AG08396 (cell line): ENCODE measurements at regions not wholly inside any gene's neighbourhood (a gene's known extent, or its start where the extent isn't known, plus 50 kb on each side); places are given as distances from the start of the nearest gene placed in this dataset.

Source experiments
- DNase-seq: peaks from one replicate; pipeline ENCODE4 v3.0.0; 2012; ENCODE audit warnings: low spot score, mixed read lengths

DNA sequence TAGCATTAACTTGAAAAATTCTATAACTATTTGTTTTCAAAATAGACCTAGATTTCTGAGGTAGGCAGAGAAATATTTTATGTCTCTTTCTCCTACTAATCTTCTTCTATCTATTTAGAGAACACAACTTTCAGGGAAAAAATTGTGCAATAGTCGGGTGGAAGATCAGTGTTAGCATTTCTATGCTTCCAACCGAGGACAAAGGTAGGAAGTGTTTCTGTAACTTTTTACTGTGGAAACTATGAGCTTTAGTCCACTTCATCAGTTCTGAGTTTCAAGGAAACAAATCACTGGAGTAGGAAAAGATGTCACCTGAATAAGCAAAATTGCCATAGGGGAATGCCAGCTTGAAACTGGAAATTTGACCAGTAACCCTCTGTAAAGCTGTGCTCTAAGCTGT is 207.7 kb upstream of the CTAGE1 start:
- DNase-seq = no peak

DNA sequence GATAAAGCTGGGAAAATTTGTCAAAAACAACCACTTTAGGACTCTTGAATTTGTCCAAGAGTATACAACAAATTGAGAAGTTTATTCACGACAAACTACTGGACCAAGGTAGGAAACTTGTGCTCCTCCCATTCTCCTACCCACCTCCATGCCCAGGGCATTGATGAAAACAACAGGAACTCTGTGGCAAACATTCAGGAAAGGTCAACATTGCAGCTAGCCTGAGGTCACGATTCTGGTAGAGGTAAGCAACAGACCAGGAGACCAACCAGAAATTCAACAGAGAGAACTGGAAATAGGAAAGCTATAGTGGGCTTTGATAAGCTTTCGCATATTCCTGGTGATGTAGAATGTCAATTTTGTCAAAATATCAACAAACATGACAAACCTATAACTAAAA is 209.1 kb upstream of the CTAGE1 start:
- no peak for DNase-seq

DNA sequence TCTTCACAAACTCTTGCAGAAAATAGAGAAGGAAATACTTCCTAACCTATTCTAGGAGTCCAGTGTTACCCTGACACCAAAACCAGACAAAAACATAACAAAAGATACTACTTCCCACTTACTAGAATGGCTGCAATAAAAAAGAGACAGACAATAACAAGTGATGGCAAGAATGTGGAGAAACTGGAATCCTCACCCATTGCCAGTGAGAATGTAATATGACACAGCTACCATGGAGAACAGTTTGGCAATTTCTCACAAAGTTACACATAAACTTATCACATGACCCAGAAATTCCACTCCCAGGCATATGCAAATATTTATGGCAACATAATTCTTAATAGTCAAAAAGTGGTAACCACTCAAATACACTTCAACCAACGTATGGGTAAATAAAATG is 209.8 kb upstream of the CTAGE1 start:
- DNase-seq = no peak

DNA sequence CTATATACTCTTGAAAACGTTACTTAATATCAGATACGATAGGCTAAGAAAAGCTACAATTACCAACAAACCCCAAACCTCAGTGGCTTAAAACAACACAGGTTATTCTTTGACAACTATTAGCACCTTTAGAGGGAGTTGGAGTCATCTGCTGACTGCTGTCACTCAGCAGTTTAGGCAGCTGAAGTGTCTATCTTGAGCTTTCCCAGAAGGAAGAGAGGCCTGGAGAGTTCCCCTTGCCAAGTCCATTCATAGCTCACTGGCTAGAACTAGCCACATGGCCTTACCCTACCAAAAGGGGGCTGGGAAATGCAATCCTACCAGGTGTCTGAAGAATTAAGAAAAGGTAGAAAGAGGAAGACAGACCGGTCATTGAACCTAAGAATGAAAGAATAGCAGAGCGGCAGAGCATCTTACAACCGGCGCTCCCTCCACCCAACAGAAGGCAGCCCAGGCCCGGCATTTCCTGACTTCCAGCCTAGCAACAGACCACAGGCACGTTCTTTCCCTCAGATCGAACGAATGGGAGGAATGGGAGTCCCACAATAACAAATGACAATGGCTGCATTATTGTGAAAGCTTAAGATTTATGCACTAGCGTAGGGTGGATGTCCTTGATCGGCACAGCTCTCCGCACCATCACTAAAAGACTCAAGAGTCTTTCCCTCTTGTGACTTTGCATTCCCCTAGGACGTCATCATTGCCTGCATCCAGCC is 211.2 kb upstream of the CTAGE1 start:
- DNase-seq = no peak

DNA sequence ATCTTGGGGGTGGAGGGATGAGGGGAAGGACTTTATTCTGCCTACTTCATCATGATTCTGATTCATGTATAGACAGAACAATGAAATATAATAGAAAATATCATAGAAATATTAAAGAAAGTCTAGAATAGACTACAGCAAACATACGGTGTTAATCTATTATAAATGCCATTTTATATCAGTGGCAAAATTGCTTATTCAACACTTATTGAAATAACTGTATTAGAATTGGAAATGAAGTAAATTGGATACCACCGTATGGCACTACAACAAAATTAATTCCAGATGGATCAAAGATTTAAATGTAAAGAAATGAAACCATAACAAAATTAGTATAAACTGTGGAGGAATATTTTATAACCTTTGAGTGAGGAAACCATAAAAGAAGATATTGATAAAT is 213.3 kb upstream of the CTAGE1 start:
- DNase-seq = no peak

DNA sequence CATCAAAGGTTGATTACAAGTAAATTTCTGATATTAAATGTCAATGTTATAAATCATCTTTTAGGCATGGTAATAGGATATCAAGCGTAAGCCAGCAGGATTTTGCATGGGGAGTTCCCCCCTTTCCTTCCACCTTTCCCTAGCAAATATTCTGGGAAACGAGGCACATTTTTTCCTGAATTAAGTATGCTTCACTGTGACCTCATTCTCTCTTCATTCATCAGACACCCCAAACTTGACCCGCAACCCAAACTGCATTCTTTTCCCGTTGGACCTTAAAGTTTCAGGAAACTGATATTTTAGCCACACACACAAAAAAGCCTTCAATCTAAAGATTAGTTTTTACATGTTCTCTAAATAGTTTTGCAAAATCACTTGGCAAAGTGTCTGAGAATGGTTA is 214.5 kb upstream of the CTAGE1 start:
- no peak for DNase-seq

DNA sequence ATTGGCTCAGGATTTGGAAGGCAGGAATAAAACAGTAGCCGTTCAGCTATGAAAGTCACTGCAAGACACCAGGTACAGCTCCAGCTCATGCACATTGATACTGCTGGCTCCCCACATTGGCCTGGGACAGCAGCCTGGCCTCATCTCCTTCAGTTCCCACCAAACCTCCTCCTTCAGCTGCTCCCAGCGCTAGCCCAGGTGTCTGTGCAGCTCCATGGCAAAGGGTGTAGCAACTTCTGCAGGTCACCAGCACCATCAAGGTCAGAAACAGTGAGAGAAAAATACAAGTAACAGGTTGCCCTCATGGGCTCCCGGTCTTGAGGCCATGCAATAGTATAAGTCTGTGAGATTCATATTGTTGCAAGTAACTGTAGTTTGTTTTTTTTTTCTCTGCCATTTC is 216.7 kb upstream of the CTAGE1 start:
- no peak for DNase-seq

DNA sequence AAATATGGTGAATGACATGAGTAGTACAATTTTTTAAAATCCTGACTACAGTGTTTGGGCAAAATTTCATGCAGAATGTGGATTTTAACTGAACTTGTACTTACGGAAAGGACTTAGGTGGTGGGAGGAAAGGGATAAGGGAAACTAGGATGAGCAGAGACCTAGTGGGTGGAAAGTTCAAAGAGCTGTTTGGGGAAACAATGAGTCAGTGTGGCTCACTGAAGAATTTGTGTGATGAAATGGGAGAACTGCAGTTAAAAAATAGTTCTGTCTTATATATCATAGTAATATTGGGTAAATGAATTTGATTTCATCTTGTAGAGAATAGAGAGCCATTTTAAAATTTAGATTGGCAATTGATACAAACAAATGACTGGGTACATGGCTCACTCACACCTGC is 220.1 kb upstream of the CTAGE1 start:
- peak; percentile 24 for DNase-seq

DNA sequence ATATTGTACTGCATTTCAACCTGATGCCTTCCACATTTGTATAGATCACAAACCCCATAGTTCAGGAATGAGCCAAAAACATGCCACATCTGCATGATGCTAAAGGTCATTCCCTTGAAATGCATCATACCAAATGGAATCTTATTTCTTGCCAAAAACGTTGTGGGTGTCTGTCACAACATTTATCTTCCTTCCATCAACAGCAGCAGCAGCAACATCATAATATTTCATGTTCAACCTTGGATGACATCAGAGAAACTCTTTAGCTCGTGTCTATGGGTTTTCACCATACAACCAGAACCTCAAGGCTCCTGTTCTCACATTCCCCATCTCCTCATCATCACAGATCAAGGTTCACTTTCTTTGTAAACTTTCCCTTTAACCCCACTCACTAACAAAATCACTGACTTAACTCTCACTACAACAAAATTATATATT is 221.3 kb upstream of the CTAGE1 start:
- peak; percentile 23 for DNase-seq

DNA sequence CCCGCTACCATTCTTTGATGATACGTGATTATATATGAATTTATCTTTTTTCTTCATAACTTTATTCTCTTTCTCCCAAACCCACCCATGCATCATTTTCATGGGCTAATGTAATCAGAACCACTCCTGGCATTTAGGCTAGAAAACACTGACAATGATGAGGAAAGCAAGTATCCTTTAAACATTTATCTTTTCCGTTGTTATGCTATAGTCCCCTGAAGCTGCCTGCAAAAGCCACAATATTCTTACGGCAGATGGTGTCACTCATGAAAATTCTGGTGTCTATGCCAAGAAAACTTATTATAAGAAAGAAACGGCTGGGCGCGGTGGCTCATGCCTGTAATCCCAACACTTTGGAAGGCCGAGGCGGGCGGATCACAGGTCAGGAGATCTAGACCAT is 221.8 kb upstream of the CTAGE1 start:
- DNase-seq = no peak

DNA sequence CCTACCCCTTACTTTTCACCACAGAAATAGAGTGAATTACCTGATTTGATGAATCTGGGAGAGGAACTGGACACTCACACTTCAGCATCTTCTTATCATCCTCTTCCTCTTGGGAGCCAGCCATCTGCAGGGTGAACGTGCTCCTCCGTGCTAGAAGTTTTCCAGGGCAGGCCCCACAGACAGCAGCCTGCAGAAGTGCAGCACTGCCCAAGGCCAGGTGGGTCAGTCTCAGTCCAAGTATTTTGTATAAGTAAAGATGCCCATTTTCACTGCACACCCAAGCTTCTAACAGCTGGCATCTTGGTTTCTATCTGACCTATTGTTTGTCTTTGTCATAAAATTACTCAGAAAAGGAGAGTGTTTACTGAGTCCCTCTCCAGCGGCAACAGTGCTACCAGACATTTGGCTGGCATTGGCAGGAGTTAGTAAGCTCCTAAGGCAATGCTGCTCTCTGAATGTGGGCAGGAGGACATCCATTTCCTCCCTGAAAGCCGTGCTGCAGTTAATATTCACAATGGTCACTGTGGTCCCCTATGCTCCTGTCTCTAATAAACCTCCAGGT is 222.6 kb upstream of the CTAGE1 start:
- DNase-seq = no peak

DNA sequence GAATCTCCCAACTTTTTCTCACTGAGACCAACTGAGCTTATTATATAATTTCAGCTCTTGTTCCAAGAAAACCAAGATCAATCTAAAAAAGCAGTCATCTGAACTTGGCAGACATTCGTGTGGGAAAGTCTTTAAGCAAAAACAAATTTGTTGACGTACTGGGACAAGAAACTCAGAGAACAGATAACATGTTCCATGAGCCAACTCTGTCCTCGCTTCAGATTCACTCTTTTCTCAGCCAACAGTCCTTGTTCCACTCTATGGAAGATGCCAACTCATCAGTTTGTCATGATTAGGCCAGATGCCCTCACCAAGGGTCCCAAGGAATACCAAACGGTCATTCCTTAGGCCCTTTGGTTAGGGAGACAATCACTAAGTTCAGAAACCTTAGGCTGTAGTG is 224.2 kb upstream of the CTAGE1 start:
- DNase-seq = no peak

DNA sequence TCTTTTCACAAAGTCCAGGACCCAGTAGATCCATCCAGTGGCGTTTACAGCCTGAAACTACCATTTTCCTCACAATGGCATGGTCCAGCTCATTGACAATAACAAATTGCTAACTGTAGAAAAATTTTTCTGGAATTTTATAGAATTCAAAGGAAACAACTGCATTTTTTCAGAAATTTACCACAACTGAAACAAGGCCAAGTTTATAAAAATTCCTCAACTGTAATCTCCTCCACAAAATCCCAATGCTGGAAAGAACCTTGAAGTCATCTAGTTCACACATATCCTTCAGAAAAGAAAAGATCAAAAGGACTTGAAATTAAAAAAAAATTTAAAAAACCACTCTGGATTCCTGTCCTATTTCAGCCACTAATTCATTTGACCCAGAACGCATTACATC is 226.0 kb upstream of the CTAGE1 start:
- DNase-seq = no peak

DNA sequence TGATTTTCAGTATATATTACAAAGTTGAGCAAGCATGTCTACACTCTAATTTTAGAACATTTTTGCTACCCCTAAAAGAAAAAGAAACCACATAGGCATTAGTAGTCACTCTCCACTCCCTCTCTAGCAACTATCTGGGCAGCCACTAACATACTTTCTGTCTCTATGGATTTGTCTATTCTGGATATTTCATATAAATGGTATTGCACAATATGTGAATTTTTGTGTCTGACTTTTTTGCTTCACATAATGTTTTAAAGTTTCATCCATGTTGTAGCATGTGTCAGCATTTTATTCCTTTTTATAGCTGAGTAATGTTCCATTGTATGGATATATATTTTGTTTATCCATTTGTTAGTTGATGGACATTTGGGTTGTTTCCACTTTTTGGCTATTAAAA is 232.5 kb upstream of the CTAGE1 start:
- DNase-seq = no peak

DNA sequence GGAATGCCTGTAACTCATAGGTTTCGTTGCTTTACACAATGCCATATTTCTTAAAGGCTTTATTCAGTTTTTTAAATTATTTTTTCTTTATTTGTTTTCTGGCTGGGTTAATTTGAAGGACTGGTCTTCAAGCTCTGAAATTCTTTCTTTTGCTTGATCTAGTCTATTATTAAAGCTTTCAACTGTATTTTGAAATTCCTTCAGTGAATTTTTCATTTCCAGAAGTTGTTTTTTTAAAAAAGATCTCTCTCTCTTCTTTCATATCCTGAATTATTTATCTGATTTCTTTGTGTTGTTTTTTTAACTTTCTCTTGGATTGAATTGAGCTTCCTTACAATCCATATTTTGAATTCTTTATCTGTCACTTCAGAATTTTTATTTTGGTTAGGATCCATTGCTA is 239.9 kb upstream of the CTAGE1 start:
- DNase-seq = no peak

DNA sequence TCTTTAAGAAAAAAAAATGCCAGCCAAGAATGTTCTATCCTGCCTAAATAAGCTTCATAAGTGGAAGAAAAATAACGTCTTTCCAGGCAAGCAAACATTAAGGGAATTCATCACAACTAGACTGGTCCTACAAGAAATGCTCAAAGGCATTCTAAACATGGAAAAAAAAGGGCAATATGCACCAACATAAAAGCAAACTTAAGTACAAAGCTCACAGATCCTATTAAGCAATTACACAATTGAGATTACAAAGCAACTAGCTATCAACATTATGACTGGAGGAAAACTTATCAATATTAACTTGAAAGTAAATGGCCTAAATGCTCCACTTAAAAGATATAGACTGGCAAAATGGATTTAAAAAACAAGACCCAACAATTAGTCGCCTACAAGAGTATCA is 240.6 kb upstream of the CTAGE1 start:
- no peak for DNase-seq

DNA sequence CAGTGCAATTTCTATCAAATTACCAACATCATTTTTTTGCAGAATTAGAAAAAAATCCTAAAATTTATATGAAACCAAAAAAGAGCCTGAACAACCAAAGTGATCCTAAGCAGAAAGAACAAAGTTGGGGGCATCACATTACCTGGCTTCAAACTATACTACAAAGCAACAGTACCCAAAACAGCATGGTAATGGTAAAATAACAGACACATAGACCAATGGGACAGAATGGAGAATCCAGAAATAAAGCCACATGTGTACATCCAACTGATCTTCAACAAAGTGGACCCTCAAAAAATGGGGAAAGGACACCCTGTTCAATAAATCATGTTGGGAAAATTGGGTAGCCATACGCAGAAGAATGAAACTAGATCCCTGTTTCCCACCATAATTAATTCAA is 245.7 kb upstream of the CTAGE1 start:
- DNase-seq = no peak

DNA sequence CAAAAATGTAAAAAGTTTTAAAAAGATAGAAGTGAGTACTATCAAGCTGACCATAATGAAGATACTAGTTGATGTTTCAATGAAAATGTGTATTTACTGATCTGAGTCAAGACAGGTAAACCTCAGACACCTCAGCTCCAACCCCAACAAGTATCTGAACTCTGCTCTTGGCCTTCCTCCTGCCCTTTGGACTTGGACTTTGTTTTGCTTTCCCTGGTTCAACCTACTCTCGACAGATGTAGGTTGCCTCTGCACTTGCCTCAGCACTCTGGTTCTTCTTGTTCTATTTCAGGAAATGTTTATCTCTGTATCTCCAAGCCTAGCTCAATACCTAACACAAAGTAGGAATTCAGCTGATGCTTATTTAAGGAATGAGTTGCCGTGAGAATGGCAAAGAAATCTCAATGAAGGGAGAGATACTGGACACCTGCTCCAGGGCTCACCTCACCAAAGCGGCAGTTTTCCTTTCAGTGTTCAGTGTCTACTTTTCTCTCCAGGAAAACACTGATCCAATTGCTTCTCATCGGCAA is 248.8 kb upstream of the CTAGE1 start:
- no peak for DNase-seq

DNA sequence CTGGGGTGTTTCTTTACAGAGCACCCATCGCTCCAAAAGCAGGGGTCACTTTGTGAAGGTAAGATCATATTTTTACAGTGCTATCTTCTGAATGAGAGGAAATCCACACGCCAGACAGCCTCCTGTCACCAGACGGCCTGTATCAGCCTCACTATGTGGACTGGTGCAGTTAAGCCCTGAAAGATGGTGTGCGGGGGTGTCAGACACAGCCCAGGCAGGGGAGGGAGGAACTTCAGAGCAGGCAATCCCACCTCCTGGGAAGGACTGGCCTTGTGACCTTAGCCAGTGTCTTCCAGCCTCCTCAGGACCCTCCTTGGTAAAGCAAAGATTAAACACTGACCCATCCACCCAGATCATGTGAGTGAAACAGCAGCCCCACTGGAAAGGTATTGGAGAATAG is 249.4 kb upstream of the CTAGE1 start:
- DNase-seq = no peak

DNA sequence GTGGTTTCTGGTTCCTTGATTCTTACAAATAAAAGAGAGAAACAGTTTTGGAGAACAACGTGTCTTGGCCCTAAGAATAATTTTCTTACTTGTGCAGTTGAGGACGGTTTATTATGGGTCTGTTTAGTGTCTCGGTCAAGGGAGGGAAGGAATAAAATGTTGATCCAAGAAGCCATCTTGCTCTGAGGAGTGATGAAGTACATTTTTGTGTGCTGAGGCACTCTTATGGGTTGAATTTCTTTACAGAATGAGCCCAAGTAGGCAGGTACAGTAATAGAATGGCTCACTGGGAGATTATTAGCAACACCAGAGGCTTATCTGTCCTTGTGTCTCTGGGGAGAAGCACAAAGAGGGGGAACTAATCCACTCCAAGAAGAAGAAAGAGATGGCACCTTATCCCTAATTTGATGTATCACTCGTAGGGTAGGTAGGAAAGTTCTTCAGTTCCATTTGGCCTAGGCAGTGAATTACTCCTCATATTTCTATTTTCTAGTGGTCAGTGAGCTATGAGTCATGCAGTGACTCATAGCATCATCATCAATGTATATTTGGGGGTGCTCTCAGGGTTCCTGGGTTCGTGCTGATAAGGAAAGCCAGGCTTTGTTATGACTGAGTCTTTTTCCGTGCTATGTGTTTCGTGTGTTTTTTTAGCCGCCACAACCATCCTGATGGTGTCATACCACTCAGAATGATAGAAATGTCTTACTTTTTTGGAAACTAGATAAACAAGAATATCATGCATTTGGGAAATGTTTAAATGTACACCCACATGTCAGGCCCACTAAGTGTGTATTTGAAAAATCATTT is 250.1 kb upstream of the CTAGE1 start:
- DNase-seq = peak; percentile 61

DNA sequence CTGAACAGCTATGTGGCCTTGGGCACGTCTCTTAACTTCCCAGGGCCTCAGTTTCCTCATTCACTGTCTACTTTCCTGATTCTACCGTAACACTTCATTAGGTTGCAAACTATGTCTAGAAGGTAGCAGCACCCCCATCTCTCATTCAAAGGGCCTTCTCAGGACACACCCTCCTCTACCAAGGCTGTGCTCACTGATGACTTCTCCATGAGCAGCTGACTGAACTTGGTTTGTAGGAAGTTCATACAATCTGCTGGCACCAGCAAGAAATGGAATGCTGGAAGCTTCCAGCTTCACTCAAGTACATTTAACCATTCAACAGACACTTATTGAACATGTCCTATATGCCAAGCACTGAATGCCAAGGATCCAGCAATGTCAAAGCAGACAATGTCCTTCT is 250.8 kb upstream of the CTAGE1 start:
- no peak for DNase-seq

DNA sequence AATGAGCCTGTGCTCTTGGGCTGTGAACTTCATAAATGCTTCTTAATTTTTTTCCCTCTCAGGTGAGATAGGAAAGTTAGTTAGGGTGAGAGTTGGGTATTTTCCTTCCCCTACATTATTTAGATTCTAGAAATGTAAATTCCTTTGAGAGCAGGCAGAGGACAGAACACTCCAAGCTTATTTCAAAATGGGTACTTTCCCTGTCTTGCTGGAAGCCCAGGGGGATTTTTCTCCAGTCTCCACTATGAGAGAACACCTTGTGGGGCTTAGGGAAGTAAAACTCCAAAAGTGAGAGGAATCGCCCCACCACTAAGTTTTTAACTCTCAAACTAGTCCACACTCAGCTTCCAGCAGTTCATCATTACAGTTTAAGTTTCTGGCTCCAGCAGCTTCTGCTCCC is 253.2 kb upstream of the CTAGE1 start:
- no peak for DNase-seq

DNA sequence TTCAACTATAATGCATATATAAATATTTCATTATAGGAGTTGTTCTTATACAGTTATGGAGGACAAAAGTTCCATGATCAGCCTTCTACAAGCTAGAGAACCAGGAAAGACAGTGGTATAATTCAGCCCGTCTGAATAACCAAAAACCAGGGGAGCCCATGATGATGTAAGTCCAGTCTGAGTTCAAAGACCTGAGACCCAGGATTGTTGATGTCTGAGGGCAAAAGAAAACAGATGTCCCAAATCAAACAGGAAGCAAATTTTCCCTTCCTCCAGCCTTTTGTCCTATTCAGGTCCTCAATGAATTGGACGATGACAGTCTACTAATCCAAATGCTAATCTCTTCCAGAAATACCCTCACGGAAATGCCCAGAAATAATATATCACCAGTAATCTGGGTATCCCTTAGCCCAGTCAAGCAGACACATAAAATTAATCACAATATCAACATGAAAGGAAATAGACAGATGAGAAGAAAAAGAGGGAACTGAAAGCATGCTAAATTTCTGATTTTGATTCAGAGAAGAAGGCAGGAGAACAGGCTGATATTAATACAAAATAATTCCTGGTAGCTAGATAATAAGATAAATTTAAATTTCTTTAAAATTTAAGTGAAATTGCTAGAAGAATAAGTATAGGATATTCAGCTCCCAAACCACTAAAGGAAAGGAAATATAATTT is 255.6 kb upstream of the CTAGE1 start:
- DNase-seq = no peak
